PFSK-1 (cell line): ENCODE measurements at regions not wholly inside any gene's neighbourhood (a gene's known extent, or its start where the extent isn't known, plus 50 kb on each side); places are given as distances from the start of the nearest gene placed in this dataset.

ENCODE experiments used
- FOXP2 ChIP-seq: optimal IDR thresholded peaks from 2 replicates; pipeline ENCODE3; 2011; ENCODE audit warnings: borderline replicate concordance, control low read depth, inconsistent platforms; ENCODE audit not compliant: insufficient read depth; ENCODE audit errors: extremely low read length, extremely low read depth
- TF ChIP-seq, protein P1 (sequence below), 2 experiments: IDR thresholded peaks; 2 replicates each; pipeline versions ENCODE4 v1.6.1 to v1.8.0; 2011 to 2012; ENCODE audit warnings: low read depth in 2 of 2, low read length in 2 of 2, control low read depth in 1 of 2, inconsistent platforms in 1 of 2, mild to moderate bottlenecking in 1 of 2, moderate library complexity in 1 of 2; ENCODE audit not compliant: insufficient read depth in 1 of 2

- no peak for TF ChIP-seq FOXP2
- TF ChIP-seq, protein P1, sequence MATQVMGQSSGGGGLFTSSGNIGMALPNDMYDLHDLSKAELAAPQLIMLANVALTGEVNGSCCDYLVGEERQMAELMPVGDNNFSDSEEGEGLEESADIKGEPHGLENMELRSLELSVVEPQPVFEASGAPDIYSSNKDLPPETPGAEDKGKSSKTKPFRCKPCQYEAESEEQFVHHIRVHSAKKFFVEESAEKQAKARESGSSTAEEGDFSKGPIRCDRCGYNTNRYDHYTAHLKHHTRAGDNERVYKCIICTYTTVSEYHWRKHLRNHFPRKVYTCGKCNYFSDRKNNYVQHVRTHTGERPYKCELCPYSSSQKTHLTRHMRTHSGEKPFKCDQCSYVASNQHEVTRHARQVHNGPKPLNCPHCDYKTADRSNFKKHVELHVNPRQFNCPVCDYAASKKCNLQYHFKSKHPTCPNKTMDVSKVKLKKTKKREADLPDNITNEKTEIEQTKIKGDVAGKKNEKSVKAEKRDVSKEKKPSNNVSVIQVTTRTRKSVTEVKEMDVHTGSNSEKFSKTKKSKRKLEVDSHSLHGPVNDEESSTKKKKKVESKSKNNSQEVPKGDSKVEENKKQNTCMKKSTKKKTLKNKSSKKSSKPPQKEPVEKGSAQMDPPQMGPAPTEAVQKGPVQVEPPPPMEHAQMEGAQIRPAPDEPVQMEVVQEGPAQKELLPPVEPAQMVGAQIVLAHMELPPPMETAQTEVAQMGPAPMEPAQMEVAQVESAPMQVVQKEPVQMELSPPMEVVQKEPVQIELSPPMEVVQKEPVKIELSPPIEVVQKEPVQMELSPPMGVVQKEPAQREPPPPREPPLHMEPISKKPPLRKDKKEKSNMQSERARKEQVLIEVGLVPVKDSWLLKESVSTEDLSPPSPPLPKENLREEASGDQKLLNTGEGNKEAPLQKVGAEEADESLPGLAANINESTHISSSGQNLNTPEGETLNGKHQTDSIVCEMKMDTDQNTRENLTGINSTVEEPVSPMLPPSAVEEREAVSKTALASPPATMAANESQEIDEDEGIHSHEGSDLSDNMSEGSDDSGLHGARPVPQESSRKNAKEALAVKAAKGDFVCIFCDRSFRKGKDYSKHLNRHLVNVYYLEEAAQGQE (IDR thresholded peaks at IDR 0.05; ENCODE audit: insufficient read depth in 1 of 2, low read depth in 2 of 2, low read length in 2 of 2): no peak
Measured at GRCh38 chr20:22921595-22922421, 113.3 kb upstream of the SSTR4 start.
